NCI-H2107 (cell line): ENCODE measurements at regions not wholly inside any gene's neighbourhood (a gene's known extent, or its start where the extent isn't known, plus 50 kb on each side); places are given as distances from the start of the nearest gene placed in this dataset.
"Not testable (repeated sequence)": the region's sequence is repeated elsewhere in the genome, so short reads cannot be mapped to it uniquely, and the experiment has no call there.

Experiments used
- DNase-seq: peaks from one replicate; lab custom pipeline; 2025; lab: John Stamatoyannopoulos, UW

GRCh38 chr5:79924936-79925893 is 65.8 kb downstream of the MTX3 start:
- DNase-seq = no peak

GRCh38 chr5:79923431-79923830 is 67.6 kb downstream of the MTX3 start:
- DNase-seq = no peak

- no peak for DNase-seq
Observed at GRCh38 chr5:79922626-79923025, 68.4 kb downstream of the MTX3 start.

GRCh38 chr5:79907452-79907851 is 83.6 kb downstream of the MTX3 start:
- DNase-seq = not testable (repeated sequence)

GRCh38 chr5:79902571-79902970 is 88.5 kb downstream of the MTX3 start:
- DNase-seq = not testable (repeated sequence)

- no peak for DNase-seq
Observed at GRCh38 chr5:79901631-79902030, 89.4 kb downstream of the MTX3 start.

- no peak for DNase-seq
Observed at GRCh38 chr5:79898611-79899010, 92.5 kb downstream of the MTX3 start.

- DNase-seq = no peak
Observed at GRCh38 chr5:79893976-79894375, 97.1 kb downstream of the MTX3 start.

GRCh38 chr5:79893485-79893884 is 97.6 kb downstream of the MTX3 start:
- DNase-seq = no peak

- DNase-seq = no peak
Observed at GRCh38 chr5:79890930-79891249, 100.2 kb downstream of the MTX3 start.

- no peak for DNase-seq
Observed at GRCh38 chr5:79890119-79890929, 100.7 kb downstream of the MTX3 start.

- no peak for DNase-seq
Observed at GRCh38 chr5:79888643-79889042, 102.4 kb downstream of the MTX3 start.

GRCh38 chr5:79886925-79887655 is 104.0 kb downstream of the MTX3 start:
- no peak for DNase-seq

GRCh38 chr5:79886456-79886855 is 104.6 kb downstream of the MTX3 start:
- no peak for DNase-seq

- DNase-seq = not testable (repeated sequence)
Observed at GRCh38 chr5:79879880-79880279, 111.2 kb downstream of the MTX3 start.

- no peak for DNase-seq
Observed at GRCh38 chr5:79878721-79879336, 112.2 kb downstream of the MTX3 start.

- no peak for DNase-seq
Observed at GRCh38 chr5:79878136-79878679, 112.9 kb downstream of the MTX3 start.

GRCh38 chr5:79876456-79876855 is 114.6 kb downstream of the MTX3 start:
- DNase-seq = no peak

GRCh38 chr5:79875230-79875629 is 115.8 kb downstream of the MTX3 start:
- no peak for DNase-seq

- no peak for DNase-seq
Observed at GRCh38 chr5:79873187-79873586, 117.9 kb downstream of the MTX3 start.

GRCh38 chr5:79872291-79872690 is 118.8 kb downstream of the MTX3 start:
- no peak for DNase-seq
